ENCODE measurements at regions not wholly inside any gene's neighbourhood (a gene's known extent, or its start where the extent isn't known, plus 50 kb on each side); places are given as distances from the start of the nearest gene placed in this dataset.

DNA sequence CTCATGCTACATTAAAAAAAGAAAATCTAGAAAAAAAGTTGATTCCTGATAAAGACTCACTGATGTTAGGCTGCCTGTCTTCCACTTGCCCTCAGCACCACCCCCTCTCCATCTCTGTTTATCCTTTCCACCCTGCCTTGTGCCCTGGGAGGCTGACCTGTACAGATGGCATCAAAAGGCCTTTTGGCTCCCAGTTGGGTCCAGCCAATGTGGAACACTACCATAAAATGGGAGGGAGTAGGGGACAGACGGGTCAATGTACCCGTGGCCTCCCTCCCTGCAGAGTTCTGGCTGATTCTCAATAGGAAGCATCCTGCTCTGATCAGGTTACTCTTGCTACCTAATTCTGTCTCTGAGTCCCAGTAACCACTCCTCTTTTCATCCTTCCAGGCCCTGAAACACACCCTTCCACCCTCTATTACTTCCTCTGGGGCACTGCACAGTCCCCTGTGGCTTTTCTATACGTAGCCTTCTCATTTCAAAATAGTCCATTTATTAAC lies 300.0 kb downstream of the HHIPL2 start:
- no peak for TF ChIP-seq CTCF (IDR thresholded peaks at IDR 0.05; ENCODE audit: control extremely low read depth, extremely low read depth)
- Histone ChIP-seq H3K4me3 (no peak overlapping the region), H3K27me3 (ENCODE audit: control insufficient read depth in 3 of 3, insufficient read depth in 3 of 3, low read length in 2 of 3) (no peaks in the 10 kb centered on the region), H3K9me3 (ENCODE audit: control insufficient read depth in 4 of 4, insufficient read depth in 3 of 4, low read length in 3 of 4) (peaks cover 0 to 2% (median 0%) of the 10 kb centered on the region in 4 donors), H3K4me1 (ENCODE audit: control insufficient read depth in 5 of 5, insufficient read depth in 5 of 5, low read length in 5 of 5) (no peaks in the 10 kb centered on the region), H3K9ac (ENCODE audit: insufficient read depth in 1 of 2, low read length in 2 of 2) (no peak overlapping the region), H3K27ac (ENCODE audit: low read depth in 1 of 2, low read length in 1 of 2) (no peak overlapping the region), H3K36me3 (ENCODE audit: control insufficient read depth in 4 of 4, insufficient read depth in 4 of 4, low read length in 4 of 4) (no peaks in the 10 kb centered on the region)
- ATAC-seq (ENCODE audit: insufficient read depth, low FRiP score), result no peak
- no peak for DNase-seq
- 72 to 81% methylated on average over 3 of the region's 3 CpGs for WGBS, 2 donors

DNA sequence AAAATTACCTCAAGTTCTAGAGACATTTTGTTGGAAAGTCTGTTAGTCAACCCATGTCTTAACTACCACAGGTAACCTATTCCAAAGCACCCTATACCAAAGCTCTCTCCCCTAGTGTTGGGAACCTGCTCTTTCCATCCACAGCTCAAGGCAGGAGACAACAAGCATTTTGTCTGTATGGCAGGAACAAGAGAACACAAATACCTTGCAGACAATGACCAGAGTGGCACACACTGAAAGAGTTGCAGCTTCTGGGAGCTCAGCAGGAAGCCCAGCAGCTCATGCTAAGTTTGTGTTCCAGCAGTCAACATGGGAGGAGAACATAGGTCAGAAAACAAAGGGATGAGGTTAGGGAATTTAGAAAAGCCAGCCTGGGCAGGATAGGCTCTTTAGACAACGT lies 300.8 kb downstream of the HHIPL2 start:
- ATAC-seq (ENCODE audit: insufficient read depth, low FRiP score), result no peak
- H3K36me3 ChIP-seq (ENCODE audit: control insufficient read depth in 4 of 4, insufficient read depth in 4 of 4, low read length in 4 of 4), result no peaks in the 10 kb centered on the region
- 47 to 56% methylated on average over 1 of the region's 1 CpG for WGBS, 2 donors

GRCh38 chr1:222243902-222244301 lies 304.0 kb downstream of the HHIPL2 start:
- no peak for DNase-seq

More for the DNA sequence above, 300.8 kb downstream of the HHIPL2 start:
- Histone ChIP-seq H3K9ac (ENCODE audit: insufficient read depth in 1 of 2, low read length in 2 of 2) (no peak overlapping the region), H3K9me3 (ENCODE audit: control insufficient read depth in 4 of 4, insufficient read depth in 3 of 4, low read length in 3 of 4) (peaks cover 0 to 2% (median 0%) of the 10 kb centered on the region in 4 donors), H3K27me3 (ENCODE audit: control insufficient read depth in 3 of 3, insufficient read depth in 3 of 3, low read length in 2 of 3) (no peaks in the 10 kb centered on the region), H3K4me1 (ENCODE audit: control insufficient read depth in 5 of 5, insufficient read depth in 5 of 5, low read length in 5 of 5) (no peaks in the 10 kb centered on the region), H3K4me3 (no peak overlapping the region), H3K27ac (ENCODE audit: low read depth in 1 of 2, low read length in 1 of 2) (no peak overlapping the region)
- no peak for TF ChIP-seq CTCF (IDR thresholded peaks at IDR 0.05; ENCODE audit: control extremely low read depth, extremely low read depth)
- DNase-seq, result no peak

More at GRCh38 chr1:222243902-222244301, 304.0 kb downstream of the HHIPL2 start:
- Histone ChIP-seq H3K36me3 (ENCODE audit: control insufficient read depth in 4 of 4, insufficient read depth in 4 of 4, low read length in 4 of 4) (no peaks in the 10 kb centered on the region), H3K27me3 (ENCODE audit: control insufficient read depth in 3 of 3, insufficient read depth in 3 of 3, low read length in 2 of 3) (no peaks in the 10 kb centered on the region), H3K27ac (ENCODE audit: low read depth in 1 of 2, low read length in 1 of 2) (no peak overlapping the region), H3K9ac (ENCODE audit: insufficient read depth in 1 of 2, low read length in 2 of 2) (no peak overlapping the region), H3K4me1 (ENCODE audit: control insufficient read depth in 5 of 5, insufficient read depth in 5 of 5, low read length in 5 of 5) (no peaks in the 10 kb centered on the region), H3K4me3 (no peak overlapping the region), H3K9me3 (ENCODE audit: control insufficient read depth in 4 of 4, insufficient read depth in 3 of 4, low read length in 3 of 4) (peaks cover 0 to 4% (median 0%) of the 10 kb centered on the region in 4 donors)
- ATAC-seq (ENCODE audit: insufficient read depth, low FRiP score), result no peak
- 48 to 70% methylated on average over 2 of the region's 2 CpGs for WGBS, 2 donors
- TF ChIP-seq CTCF (IDR thresholded peaks at IDR 0.05; ENCODE audit: control extremely low read depth, extremely low read depth), result no peak

Measured in lung (tissue), 11 donors.